IPS-NIHi7 (cell line): ENCODE measurements at regions not wholly inside any gene's neighbourhood (a gene's known extent, or its start where the extent isn't known, plus 50 kb on each side); places are given as distances from the start of the nearest gene placed in this dataset.
"Not testable (repeated sequence)": the region's sequence is repeated elsewhere in the genome, so short reads cannot be mapped to it uniquely, and the experiment has no call there.

Source experiments
- DNase-seq: peaks from one replicate; pipeline ENCODE4 v3.0.0; 2012; ENCODE audit warnings: mixed read lengths; ENCODE audit errors: extremely low spot score

- no peak for DNase-seq
Measured at GRCh38 chr1:68848017-68848416, 351.1 kb upstream of the DEPDC1 start.

- no peak for DNase-seq
Measured at GRCh38 chr1:68868606-68869005, 371.7 kb upstream of the DEPDC1 start.

- no peak for DNase-seq
Measured at GRCh38 chr1:68873144-68873543, 376.3 kb upstream of the DEPDC1 start.

GRCh38 chr1:68881330-68882194 is 384.7 kb upstream of the DEPDC1 start:
- DNase-seq, result not testable (repeated sequence)

GRCh38 chr1:68889471-68889870 is 392.6 kb upstream of the DEPDC1 start:
- no peak for DNase-seq

- DNase-seq, result no peak
Measured at GRCh38 chr1:68890736-68891135, 393.9 kb upstream of the DEPDC1 start.

GRCh38 chr1:68904477-68904876 is 407.6 kb upstream of the DEPDC1 start:
- peak; percentile 39 for DNase-seq

GRCh38 chr1:68906431-68906830 is 409.5 kb upstream of the DEPDC1 start:
- no peak for DNase-seq

GRCh38 chr1:68907491-68907890 is 410.6 kb upstream of the DEPDC1 start:
- no peak for DNase-seq

GRCh38 chr1:68908316-68908715 is 411.4 kb upstream of the DEPDC1 start:
- DNase-seq, result no peak

GRCh38 chr1:68916221-68916902 is 419.5 kb upstream of the DEPDC1 start:
- DNase-seq, result no peak

GRCh38 chr1:68917456-68917855 is 420.6 kb upstream of the DEPDC1 start:
- no peak for DNase-seq

GRCh38 chr1:68918563-68918962 is 421.7 kb upstream of the DEPDC1 start:
- DNase-seq, result no peak

GRCh38 chr1:68919075-68919474 is 422.2 kb upstream of the DEPDC1 start:
- DNase-seq, result no peak

GRCh38 chr1:68923475-68924088 is 426.7 kb upstream of the DEPDC1 start:
- DNase-seq, result not testable (repeated sequence)

- no peak for DNase-seq
Measured at GRCh38 chr1:68930101-68930500, 433.2 kb upstream of the DEPDC1 start.

GRCh38 chr1:68936530-68936929 is 439.6 kb upstream of the DEPDC1 start:
- no peak for DNase-seq

GRCh38 chr1:68938051-68938666 is 441.3 kb upstream of the DEPDC1 start:
- no peak for DNase-seq

- no peak for DNase-seq
Measured at GRCh38 chr1:68950036-68950435, 453.2 kb upstream of the DEPDC1 start.

GRCh38 chr1:68953311-68953710 is 456.4 kb upstream of the DEPDC1 start:
- DNase-seq, result no peak

GRCh38 chr1:68954841-68955240 is 458.0 kb upstream of the DEPDC1 start:
- DNase-seq, result no peak

GRCh38 chr1:68955424-68955823 is 458.5 kb upstream of the DEPDC1 start:
- no peak for DNase-seq
